Mucosa of descending colon (tissue), 3 donors: ENCODE measurements at regions not wholly inside any gene's neighbourhood (a gene's known extent, or its start where the extent isn't known, plus 50 kb on each side); places are given as distances from the start of the nearest gene placed in this dataset.
"Not testable (repeated sequence)": the region's sequence is repeated elsewhere in the genome, so short reads cannot be mapped to it uniquely, and the experiment has no call there.

Experiments used
- ATAC-seq: fragments of 200-7000 bp; cut with Tn5 transposase; one replicate; pipeline ENCODE4 v1.9.1; 2020; ENCODE audit warnings: mild to moderate bottlenecking, moderate library complexity
- DNase-seq, 3 donors: peaks; one replicate each; pipeline ENCODE4 v3.0.0-alpha.2; 2020
- H3K36me3 ChIP-seq: fragments of 200-600 bp; one replicate; pipeline ENCODE4 v1.8.0; 2021; ENCODE audit warnings: low read depth, mild to moderate bottlenecking
- H3K4me1 ChIP-seq: fragments of 200-600 bp; one replicate; pipeline ENCODE4 v1.8.0; 2021; ENCODE audit warnings: low read depth, mild to moderate bottlenecking
- H3K4me3 ChIP-seq: fragments of 200-600 bp; one replicate; pipeline ENCODE4 v1.8.0; 2021; ENCODE audit warnings: mild to moderate bottlenecking
- H3K9me3 ChIP-seq: fragments of 200-600 bp; one replicate; pipeline ENCODE4 v1.8.0; 2021; ENCODE audit warnings: mild to moderate bottlenecking
- intact Hi-C, 2 donors: fragments of 100-400 bp; cut with DNase I in 1 of 2; cut with micrococcal nuclease in 1 of 2; formaldehyde crosslinking; loops; one replicate each; pipeline versions ENCODE4 v1.11.0 to v1.11.1; 2022; cut with DNase I, micrococcal nuclease
- TF ChIP-seq, protein P1 (sequence below): fragments of 200-600 bp; IDR thresholded peaks from one replicate; pipeline ENCODE4 v1.8.0; 2022; ENCODE audit warnings: antibody characterized with exemption, mild to moderate bottlenecking
- donor health status: DM: no; HTN: no; CAD: no; lungs with moderate emphysema.
- donor health status: DM: no; HTN: no; CAD: no.
- donor health status: DM: no; HTN: yes; CAD: no.

DNA sequence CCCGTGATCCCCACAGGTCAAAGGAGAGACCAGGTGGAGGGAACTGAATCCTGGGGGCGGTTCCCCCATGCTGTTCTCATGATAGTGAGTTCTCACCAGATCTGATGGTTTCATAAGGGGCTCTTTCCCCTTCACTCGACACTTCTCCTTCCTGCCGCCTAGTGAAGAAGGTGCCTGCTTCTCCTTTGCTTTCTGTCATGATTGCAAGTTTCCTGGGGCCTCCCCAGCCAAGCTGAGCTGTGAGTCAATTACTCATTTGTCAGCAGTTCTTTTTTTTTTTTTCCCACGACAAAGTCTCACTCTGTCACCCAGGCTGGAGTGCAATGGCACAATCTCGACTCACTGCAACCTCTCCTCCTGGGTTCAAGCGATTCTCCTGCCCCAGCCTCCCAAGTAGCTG is 1530.4 kb downstream of the BRD1 start:
- DNase-seq (no peak), ATAC-seq (no peak)
- intact Hi-C loops: no loop called here
- no peaks in the 10 kb centered on the region for H3K36me3 ChIP-seq
- H3K9me3 ChIP-seq: no peaks in the 10 kb centered on the region
- H3K4me3 ChIP-seq: no peak overlapping the region
- no peaks in the 10 kb centered on the region for H3K4me1 ChIP-seq
- TF ChIP-seq, protein P1, sequence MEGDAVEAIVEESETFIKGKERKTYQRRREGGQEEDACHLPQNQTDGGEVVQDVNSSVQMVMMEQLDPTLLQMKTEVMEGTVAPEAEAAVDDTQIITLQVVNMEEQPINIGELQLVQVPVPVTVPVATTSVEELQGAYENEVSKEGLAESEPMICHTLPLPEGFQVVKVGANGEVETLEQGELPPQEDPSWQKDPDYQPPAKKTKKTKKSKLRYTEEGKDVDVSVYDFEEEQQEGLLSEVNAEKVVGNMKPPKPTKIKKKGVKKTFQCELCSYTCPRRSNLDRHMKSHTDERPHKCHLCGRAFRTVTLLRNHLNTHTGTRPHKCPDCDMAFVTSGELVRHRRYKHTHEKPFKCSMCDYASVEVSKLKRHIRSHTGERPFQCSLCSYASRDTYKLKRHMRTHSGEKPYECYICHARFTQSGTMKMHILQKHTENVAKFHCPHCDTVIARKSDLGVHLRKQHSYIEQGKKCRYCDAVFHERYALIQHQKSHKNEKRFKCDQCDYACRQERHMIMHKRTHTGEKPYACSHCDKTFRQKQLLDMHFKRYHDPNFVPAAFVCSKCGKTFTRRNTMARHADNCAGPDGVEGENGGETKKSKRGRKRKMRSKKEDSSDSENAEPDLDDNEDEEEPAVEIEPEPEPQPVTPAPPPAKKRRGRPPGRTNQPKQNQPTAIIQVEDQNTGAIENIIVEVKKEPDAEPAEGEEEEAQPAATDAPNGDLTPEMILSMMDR: no peak

DNA sequence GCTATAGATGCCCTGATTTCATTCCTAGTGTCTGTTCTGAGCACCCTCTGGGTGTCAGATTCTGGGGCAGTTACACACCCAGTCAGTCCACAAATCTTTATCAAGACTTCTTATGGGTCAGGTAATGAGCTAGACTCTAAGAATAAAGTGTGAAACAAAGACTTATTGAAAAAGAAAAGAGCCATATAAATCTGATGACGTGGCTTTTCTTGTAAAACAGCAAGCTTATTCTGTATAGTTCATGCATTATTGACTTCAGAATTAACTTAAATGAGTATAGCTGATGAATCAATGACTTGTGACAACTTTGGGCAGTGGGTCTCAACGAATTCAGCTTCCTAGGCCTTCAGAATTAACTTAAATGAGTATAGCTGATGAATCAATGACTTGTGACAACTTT is 1527.5 kb downstream of the TBC1D22A start:
- H3K9me3 ChIP-seq, H3K4me1 ChIP-seq, ATAC-seq, DNase-seq, H3K4me3 ChIP-seq, H3K36me3 ChIP-seq, intact Hi-C loops: not testable (repeated sequence)

DNA sequence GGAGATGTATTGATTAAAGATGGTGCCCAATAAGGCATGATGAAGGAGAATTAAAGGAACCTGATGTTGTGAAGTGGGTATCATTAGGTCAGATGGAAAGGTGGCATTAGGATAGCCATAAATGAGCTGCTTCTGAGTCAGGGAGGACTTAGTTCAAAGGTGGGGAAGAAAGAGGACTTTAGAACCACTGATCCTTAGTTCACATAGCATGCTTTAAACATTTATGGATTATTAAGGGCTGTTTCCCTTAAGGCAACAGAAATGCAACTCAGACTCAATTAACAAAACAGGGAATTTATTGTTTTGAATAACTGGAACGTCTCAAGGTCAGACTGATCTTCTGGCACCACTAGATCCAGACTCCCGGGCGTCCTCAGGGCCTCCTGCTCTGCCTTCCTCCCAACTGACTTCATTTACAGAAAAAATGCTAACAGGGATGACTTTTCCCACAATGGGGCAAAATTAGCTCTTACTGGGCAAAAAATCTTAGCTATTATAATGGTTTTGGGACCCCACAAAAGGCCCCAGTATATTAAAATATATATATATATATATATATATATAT is 1526.0 kb downstream of the TBC1D22A start:
- no peaks in the 10 kb centered on the region for H3K36me3 ChIP-seq
- DNase-seq (no peak), ATAC-seq (no peak)
- H3K4me1 ChIP-seq: no peaks in the 10 kb centered on the region
- no peak overlapping the region for H3K4me3 ChIP-seq
- intact Hi-C loops: no loop called here
- no peaks in the 10 kb centered on the region for H3K9me3 ChIP-seq
- TF ChIP-seq, protein P1: no peak

DNA sequence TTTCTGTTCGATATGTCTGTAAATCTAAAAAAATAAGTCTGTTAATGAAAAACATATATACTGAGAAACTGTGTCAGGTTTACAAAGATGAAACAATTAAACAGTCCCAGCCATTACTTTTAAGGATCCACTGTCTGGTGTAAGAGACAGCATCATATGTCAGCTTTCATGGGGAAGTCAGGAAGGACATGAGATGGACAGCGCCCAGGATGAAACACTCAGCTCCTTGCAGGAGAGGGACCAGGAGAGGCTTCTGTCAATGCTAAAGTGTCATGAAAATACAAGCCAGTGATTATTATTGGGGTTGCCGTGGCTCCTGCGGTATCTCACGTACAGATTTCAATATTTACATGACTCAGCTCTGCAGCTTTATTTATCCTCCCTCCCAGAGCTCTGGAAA is 1524.6 kb downstream of the TBC1D22A start:
- H3K9me3 ChIP-seq: no peaks in the 10 kb centered on the region
- H3K4me1 ChIP-seq: no peaks in the 10 kb centered on the region
- H3K36me3 ChIP-seq: no peaks in the 10 kb centered on the region
- TF ChIP-seq, protein P1: no peak
- no peak for ATAC-seq
- DNase-seq: no peak
- intact Hi-C loops: no loop called here
- H3K4me3 ChIP-seq: no peak overlapping the region

DNA sequence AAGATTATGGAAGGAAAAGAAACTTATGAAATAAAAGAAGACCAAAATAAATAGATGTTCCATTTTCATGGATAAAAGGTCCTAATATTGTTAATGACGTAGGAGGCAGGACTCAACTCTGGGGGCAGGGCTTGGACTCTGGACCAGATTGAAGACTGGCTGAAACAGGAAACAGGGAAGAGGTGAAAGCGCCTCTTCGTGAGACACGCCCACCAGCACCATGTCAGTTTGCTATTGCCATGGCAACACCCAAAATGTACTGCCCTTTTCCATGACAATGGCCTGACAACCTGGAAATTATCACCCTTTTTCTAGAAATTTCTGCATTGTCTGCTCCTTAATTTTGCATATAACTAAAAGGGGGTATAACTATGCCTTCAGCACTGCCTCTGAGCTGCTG is 1522.2 kb downstream of the TBC1D22A start:
- TF ChIP-seq, protein P1: no peak
- H3K4me3 ChIP-seq: no peak overlapping the region
- H3K9me3 ChIP-seq: no peaks in the 10 kb centered on the region
- DNase-seq (no peak), ATAC-seq (no peak)
- intact Hi-C loops: no loop called here
- no peaks in the 10 kb centered on the region for H3K4me1 ChIP-seq
- no peaks in the 10 kb centered on the region for H3K36me3 ChIP-seq

DNA sequence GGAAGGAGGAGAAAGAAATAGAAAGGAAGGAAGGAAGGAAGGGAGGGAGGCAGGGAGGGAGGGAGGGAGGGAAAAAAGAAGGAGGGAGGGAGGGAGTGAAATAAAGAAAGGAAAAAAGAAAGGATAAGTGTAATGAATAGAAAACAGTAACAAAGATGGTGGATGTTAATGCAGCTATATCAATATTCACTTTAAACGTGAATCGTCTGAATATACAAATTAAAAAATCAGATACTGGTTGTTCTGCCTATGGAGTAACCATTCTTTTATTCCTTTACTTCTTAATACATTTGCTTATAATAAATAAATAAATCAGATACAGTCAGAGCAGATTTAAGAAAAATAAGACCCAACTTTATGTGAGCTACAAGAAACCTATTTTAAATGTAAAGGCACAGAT is 1520.4 kb downstream of the TBC1D22A start:
- DNase-seq: no peak
- ATAC-seq: no peak
- TF ChIP-seq, protein P1: no peak
- intact Hi-C loops: no loop called here
- Histone ChIP-seq H3K9me3 (no peaks in the 10 kb centered on the region), H3K36me3 (no peaks in the 10 kb centered on the region), H3K4me1 (no peaks in the 10 kb centered on the region), H3K4me3 (no peak overlapping the region)
